Calu3 (cell line): ENCODE measurements at regions not wholly inside any gene's neighbourhood (a gene's known extent, or its start where the extent isn't known, plus 50 kb on each side); places are given as distances from the start of the nearest gene placed in this dataset.

Experiments
- BruUV-seq: library from RNA; stranded (reverse); fragments of 400-500 nt; replicated peaks from 2 replicates; lab custom pipeline; 2021; lab: Mats Ljungman, UMichigan
- CTCF ChIA-PET: fragments of 300-600 bp; sonication (Branson Sonifier 250); formaldehyde crosslinking; loops from one replicate; lab custom pipeline; 2022; ENCODE audit warnings: antibody characterized with exemption; lab: Charles Lee
- DNase-seq: peaks from one replicate; pipeline ENCODE4 v3.0.0; 2022
- H3K27ac Mint-ChIP-seq: one replicate; pipeline ENCODE4 v1.8.0; 2022; ENCODE audit warnings: mixed read lengths; ENCODE audit not compliant: unreplicated experiment
- H3K27me3 Mint-ChIP-seq: one replicate; pipeline ENCODE4 v1.8.0; 2022; ENCODE audit warnings: mixed read lengths; ENCODE audit not compliant: unreplicated experiment
- H3K36me3 Mint-ChIP-seq: one replicate; pipeline ENCODE4 v1.8.0; 2022; ENCODE audit warnings: mild to moderate bottlenecking, moderate library complexity, mixed read lengths; ENCODE audit not compliant: insufficient read depth, unreplicated experiment
- H3K4me1 Mint-ChIP-seq: one replicate; pipeline ENCODE4 v1.8.0; 2022; ENCODE audit warnings: mild to moderate bottlenecking, low read depth, mixed read lengths; ENCODE audit not compliant: unreplicated experiment
- H3K4me3 Mint-ChIP-seq: one replicate; pipeline ENCODE4 v1.8.0; 2022; ENCODE audit warnings: mild to moderate bottlenecking, low read depth, moderate library complexity, mixed read lengths; ENCODE audit not compliant: unreplicated experiment
- H3K9me3 Mint-ChIP-seq: one replicate; pipeline ENCODE4 v1.8.0; 2022; ENCODE audit warnings: low read depth, mixed read lengths; ENCODE audit not compliant: unreplicated experiment
- CTCF ChIP-seq: fragments of 200-600 bp; IDR thresholded peaks from one replicate; pipeline ENCODE4 v1.8.0; 2022; ENCODE audit warnings: antibody characterized with exemption; ENCODE audit not compliant: unreplicated experiment
- intact Hi-C: fragments of 100-400 bp; cut with micrococcal nuclease; formaldehyde crosslinking; loops from one replicate; pipeline ENCODE4 v1.10.0; 2022; ENCODE audit not compliant: unreplicated experiment

- no TSS peak for BruUV-seq
- H3K4me3 Mint-ChIP-seq: no peak overlapping the region
Measured at GRCh38 chr3:168820810-168821415, 725.2 kb upstream of the GOLIM4 start.

GRCh38 chr3:168817177-168817576, 721.5 kb upstream of the GOLIM4 start:
- CTCF ChIA-PET: no interaction called here
- DNase-seq: no peak
- Mint-ChIP-seq H3K27ac (no peak overlapping the region), H3K4me3 (no peak overlapping the region), H3K4me1 (no peaks in the 10 kb centered on the region), H3K36me3 (no peaks in the 10 kb centered on the region), H3K27me3 (no peaks in the 10 kb centered on the region), H3K9me3 (no peaks in the 10 kb centered on the region)
- TF ChIP-seq CTCF: no peak
- no TSS peak for BruUV-seq
- intact Hi-C loops: no loop called here

More at GRCh38 chr3:168820810-168821415, 725.2 kb upstream of the GOLIM4 start:
- intact Hi-C loops: no loop called here
- TF ChIP-seq CTCF: no peak
- no peaks in the 10 kb centered on the region for H3K36me3 Mint-ChIP-seq
- CTCF ChIA-PET: no interaction called here
- no peak overlapping the region for H3K27ac Mint-ChIP-seq
- H3K27me3 Mint-ChIP-seq: no peaks in the 10 kb centered on the region
- no peak for DNase-seq
- no peaks in the 10 kb centered on the region for H3K4me1 Mint-ChIP-seq
- no peaks in the 10 kb centered on the region for H3K9me3 Mint-ChIP-seq

- CTCF ChIA-PET: interaction anchor here (0.6 to 1.0 kb wide), 3 partner anchors 20 to 604 kb away, joined by 3 read pairs; no protein-coding TSS in a partner anchor
- BruUV-seq: no TSS peak
- no peak for TF ChIP-seq CTCF
- Mint-ChIP-seq H3K4me3 (no peak overlapping the region), H3K36me3 (no peaks in the 10 kb centered on the region), H3K27me3 (no peaks in the 10 kb centered on the region), H3K9me3 (no peaks in the 10 kb centered on the region), H3K4me1 (no peaks in the 10 kb centered on the region), H3K27ac (no peak overlapping the region)
- DNase-seq: no peak
- intact Hi-C loops: no loop called here
Measured at GRCh38 chr3:168815946-168816345, 720.2 kb upstream of the GOLIM4 start.

- CTCF ChIA-PET: no interaction called here
- no peak overlapping the region for H3K4me3 Mint-ChIP-seq
- H3K36me3 Mint-ChIP-seq: no peaks in the 10 kb centered on the region
- H3K4me1 Mint-ChIP-seq: no peaks in the 10 kb centered on the region
- BruUV-seq: no TSS peak
- H3K9me3 Mint-ChIP-seq: no peaks in the 10 kb centered on the region
- intact Hi-C loops: no loop called here
- no peak for DNase-seq
- H3K27ac Mint-ChIP-seq: no peak overlapping the region
- H3K27me3 Mint-ChIP-seq: no peaks in the 10 kb centered on the region
- no peak for TF ChIP-seq CTCF
Measured at GRCh38 chr3:168813225-168813802, 717.6 kb upstream of the GOLIM4 start.
